Activated naive CD8-positive, alpha-beta T cell treated with anti-CD3 and anti-CD28 coated beads, Interleukin-2, amount 50 U/mL, for 24 hours (primary cell): ENCODE measurements at regions not wholly inside any gene's neighbourhood (a gene's known extent, or its start where the extent isn't known, plus 50 kb on each side); places are given as distances from the start of the nearest gene placed in this dataset.

ENCODE experiments used
- ATAC-seq: fragments of 150-1000 bp; cut with Tn5 transposase; one replicate; pipeline ENCODE4 v1.10.0; 2021
- DNase-seq: peaks from one replicate; pipeline ENCODE4 v3.0.0; 2021
- H3K27ac Mint-ChIP-seq: one replicate; pipeline ENCODE4 v1.8.0; 2021; ENCODE audit warnings: mild to moderate bottlenecking, mixed read lengths
- H3K27me3 Mint-ChIP-seq: one replicate; pipeline ENCODE4 v1.8.0; 2021; ENCODE audit warnings: mixed read lengths
- H3K36me3 Mint-ChIP-seq: one replicate; pipeline ENCODE4 v1.8.0; 2021; ENCODE audit warnings: low read depth, mixed read lengths
- H3K4me1 Mint-ChIP-seq: one replicate; pipeline ENCODE4 v1.8.0; 2021; ENCODE audit warnings: mixed read lengths
- H3K4me3 Mint-ChIP-seq: one replicate; pipeline ENCODE4 v1.8.0; 2021; ENCODE audit warnings: mild to moderate bottlenecking, moderate library complexity, mixed read lengths
- H3K9me3 Mint-ChIP-seq: one replicate; pipeline ENCODE4 v1.8.0; 2021; ENCODE audit warnings: mixed read lengths

DNA sequence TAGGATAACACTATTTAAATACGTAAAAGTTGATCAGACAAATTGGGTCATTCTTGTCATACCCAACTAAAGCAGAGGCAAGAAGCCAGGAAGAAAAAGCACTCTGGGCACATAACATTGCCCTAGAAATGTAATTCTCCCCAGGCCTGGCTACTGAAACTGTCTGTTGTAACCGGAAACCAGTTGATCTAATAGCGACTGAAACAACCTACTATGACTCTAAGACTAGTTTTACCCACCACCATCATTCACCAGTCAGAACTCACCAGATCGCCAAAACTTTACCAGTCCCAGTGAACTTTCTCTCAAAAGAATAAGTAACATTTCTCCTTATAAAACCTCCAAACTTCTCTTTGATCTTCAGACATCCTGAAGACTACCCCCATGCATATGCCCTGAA, 99.3 kb upstream of the WWC1 start:
- Mint-ChIP-seq H3K27ac (no peak overlapping the region), H3K27me3 (peaks cover 2% of the 10 kb centered on the region), H3K36me3 (no peaks in the 10 kb centered on the region), H3K4me3 (no peak overlapping the region), H3K4me1 (no peaks in the 10 kb centered on the region), H3K9me3 (no peaks in the 10 kb centered on the region)
- no peak for DNase-seq
- no peak for ATAC-seq

DNA sequence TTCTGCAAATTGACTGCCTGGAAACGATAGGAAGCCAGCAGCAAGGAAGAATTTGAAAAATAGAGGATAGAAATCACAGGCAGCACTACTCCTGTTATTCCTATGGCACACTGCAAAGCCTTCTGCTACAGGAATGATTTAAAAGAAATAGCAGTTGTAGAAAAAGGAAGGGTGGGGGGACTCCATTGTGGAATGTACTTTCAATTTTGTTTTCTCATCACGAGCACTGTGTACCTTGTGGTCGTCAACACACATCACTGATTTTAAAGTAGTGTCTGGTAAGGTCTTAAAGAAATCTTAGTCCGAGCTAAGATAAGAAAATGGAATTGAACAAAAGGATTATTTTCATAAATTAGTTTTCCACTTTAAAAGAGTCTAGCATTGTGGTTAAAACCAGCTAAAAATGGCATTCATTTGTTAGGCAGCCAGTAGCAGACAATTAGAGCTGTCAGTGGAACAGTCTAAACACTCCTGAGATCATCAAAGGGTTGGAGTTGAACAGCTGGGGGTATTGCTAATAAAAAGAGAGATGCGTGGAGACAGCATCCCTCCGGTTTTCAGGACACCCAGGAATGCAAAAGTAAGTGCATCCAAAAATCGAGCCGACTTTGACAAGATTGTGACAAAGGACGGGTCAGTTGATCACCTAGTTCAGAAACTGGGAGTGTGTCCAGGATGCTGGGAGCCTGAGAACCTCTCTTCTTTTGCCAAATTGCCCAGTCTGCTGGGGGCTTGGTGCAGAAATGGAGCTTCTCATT, 97.8 kb upstream of the WWC1 start:
- Mint-ChIP-seq H3K36me3 (no peaks in the 10 kb centered on the region), H3K9me3 (no peaks in the 10 kb centered on the region), H3K27me3 (peaks cover 2% of the 10 kb centered on the region), H3K27ac (no peak overlapping the region), H3K4me1 (no peaks in the 10 kb centered on the region), H3K4me3 (no peak overlapping the region)
- ATAC-seq, result no peak
- DNase-seq, result no peak

DNA sequence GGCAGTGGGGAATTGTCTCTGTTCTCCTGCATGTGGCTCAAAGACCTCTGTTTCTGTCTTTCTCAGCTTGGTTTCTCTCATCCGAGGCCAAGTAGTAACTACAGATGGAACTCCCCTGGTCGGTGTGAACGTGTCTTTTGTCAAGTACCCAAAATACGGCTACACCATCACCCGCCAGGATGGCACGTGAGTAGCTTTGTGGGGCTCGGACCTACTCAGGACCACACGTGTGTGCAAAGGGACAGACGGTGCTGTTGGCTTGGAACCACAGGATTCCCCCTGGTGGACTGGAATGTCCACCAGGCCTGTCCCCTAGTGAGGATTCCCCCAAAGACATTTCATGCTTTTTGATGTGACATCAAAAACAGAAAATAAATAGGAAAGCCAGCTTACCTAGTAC, 96.3 kb upstream of the WWC1 start:
- H3K36me3 Mint-ChIP-seq, result no peaks in the 10 kb centered on the region
- H3K9me3 Mint-ChIP-seq, result no peaks in the 10 kb centered on the region
- peaks cover 2% of the 10 kb centered on the region for H3K27me3 Mint-ChIP-seq
- H3K4me1 Mint-ChIP-seq, result no peaks in the 10 kb centered on the region
- H3K4me3 Mint-ChIP-seq, result no peak overlapping the region
- ATAC-seq (no peak), DNase-seq (no peak)
- no peak overlapping the region for H3K27ac Mint-ChIP-seq

DNA sequence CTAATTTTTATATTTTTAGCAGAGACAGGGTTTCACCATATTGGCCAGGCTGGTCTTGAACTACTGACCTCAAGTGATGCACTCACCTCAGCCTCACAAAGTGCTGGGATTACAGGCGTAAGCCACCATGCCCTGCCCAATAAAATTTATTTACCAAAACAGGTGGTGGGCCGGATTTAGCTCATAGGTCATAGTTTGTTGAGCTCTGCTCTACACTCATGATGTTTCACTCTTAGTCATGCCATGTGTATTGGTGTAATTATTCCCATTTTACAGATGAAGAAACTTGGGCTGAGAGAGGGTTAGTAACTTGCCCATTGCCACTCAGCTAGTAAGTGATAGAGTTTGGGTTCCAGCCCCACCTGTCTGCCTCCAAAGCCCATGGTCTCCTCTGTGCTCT, 93.1 kb upstream of the WWC1 start:
- H3K4me1 Mint-ChIP-seq, result no peaks in the 10 kb centered on the region
- H3K27me3 Mint-ChIP-seq, result no peaks in the 10 kb centered on the region
- ATAC-seq (no peak), DNase-seq (no peak)
- H3K9me3 Mint-ChIP-seq, result no peaks in the 10 kb centered on the region
- no peak overlapping the region for H3K27ac Mint-ChIP-seq
- H3K36me3 Mint-ChIP-seq, result no peaks in the 10 kb centered on the region
- H3K4me3 Mint-ChIP-seq, result no peak overlapping the region

DNA sequence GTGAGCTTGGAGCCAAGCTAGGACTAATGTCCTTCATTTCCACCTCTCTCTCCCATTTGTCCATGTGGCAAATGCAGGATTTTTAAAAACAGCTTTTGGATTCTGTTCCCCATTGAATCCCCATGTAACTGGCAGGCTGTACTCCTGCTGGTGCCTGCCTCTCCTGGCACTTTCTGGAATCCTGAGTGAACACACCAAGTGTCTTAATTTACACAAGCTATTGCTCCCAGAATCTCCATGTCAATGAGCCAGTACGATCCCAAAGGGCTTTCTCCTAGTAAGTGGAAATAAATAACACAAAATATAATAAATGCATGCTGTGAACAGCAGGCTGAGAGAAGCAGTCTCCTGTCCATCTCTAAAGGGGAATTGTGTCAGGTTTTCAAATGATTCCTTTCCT, 88.4 kb upstream of the WWC1 start:
- Mint-ChIP-seq H3K27ac (no peak overlapping the region), H3K4me1 (no peaks in the 10 kb centered on the region), H3K27me3 (no peaks in the 10 kb centered on the region), H3K4me3 (no peak overlapping the region), H3K36me3 (no peaks in the 10 kb centered on the region), H3K9me3 (no peaks in the 10 kb centered on the region)
- no peak for DNase-seq
- ATAC-seq, result no peak

DNA sequence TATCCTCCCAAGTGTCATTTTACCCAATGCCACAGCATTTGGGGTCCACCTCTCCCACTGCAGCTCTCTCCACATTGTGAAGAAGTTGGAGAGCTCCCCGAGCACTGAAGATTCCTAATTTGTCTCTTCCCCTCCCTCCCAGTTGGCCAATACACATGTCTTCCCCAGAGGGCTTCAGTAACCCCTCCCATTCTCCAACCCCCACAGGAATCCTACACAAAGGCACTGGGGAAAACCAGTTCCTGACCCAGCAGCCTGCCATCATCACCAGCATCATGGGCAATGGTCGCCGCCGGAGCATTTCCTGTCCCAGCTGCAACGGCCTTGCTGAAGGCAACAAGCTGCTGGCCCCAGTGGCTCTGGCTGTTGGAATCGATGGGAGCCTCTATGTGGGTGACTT, 87.3 kb upstream of the WWC1 start:
- no peaks in the 10 kb centered on the region for H3K4me1 Mint-ChIP-seq
- H3K27ac Mint-ChIP-seq, result no peak overlapping the region
- no peaks in the 10 kb centered on the region for H3K36me3 Mint-ChIP-seq
- ATAC-seq (no peak), DNase-seq (no peak)
- no peaks in the 10 kb centered on the region for H3K27me3 Mint-ChIP-seq
- no peaks in the 10 kb centered on the region for H3K9me3 Mint-ChIP-seq
- H3K4me3 Mint-ChIP-seq, result no peak overlapping the region

DNA sequence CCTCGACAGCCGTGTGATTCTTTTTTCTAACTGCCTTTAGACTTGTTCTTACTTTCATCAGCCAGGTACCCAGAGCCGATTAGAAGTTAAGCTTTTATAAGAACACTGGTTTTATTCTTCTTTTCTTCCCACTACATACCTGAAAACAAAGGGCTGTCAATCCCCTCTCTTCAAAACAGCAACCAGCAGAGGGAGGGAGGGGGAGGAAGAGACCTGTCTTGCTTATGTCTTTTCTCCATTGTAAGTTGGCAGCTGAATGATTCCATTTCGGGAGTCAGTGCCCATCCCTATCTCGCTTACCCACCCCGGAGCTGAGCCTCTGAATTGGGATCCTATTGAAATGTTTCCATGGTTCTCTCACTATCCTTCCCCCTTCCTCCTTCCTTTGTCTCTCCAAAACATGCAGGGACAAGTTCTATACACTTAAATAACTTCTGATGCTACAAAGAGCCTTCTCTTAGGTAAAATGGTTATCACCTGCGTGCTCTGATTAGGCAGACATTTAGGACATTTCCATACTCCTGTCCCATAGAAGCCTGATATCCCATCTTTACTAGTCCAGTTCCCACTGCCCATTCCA, 83.9 kb upstream of the WWC1 start:
- Mint-ChIP-seq H3K4me3 (no peak overlapping the region), H3K4me1 (no peaks in the 10 kb centered on the region), H3K27ac (no peak overlapping the region), H3K27me3 (no peaks in the 10 kb centered on the region), H3K36me3 (no peaks in the 10 kb centered on the region), H3K9me3 (no peaks in the 10 kb centered on the region)
- DNase-seq, result no peak
- ATAC-seq, result no peak

DNA sequence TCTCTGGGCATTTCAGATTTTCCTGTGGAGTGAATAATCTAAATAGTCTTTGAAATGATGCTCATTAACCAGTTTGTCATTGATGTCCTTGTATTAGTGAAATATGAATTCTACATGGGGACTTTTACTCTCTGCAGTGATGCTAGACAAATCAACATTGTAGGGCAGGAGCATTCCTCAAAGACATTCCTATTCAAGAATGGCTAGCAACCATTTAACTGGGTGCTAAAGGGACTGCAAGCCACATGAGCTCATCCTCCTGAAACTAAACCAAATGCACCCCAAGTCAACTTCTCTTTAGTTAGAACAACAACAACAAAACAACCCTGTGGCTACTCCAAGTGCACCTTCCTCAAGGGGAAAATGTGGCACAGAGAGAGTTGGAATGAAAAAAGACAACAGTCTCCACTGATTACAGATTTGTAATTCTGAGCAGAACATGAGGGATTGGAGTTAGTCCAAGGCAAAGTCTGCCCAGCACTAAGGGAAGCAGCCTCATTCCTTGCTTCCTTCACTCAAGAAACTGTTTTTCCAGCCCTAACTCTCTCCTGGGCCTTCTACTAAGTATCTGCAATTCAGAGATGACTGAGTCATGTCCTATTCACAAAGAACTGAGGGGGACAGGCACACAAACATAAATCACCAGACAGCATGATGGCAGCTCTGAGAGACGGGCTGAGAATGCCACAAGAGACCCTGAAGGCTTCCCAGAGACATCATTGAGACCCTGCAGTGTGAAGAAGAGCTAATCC, 82.0 kb upstream of the WWC1 start:
- Mint-ChIP-seq H3K4me1 (no peaks in the 10 kb centered on the region), H3K27me3 (no peaks in the 10 kb centered on the region), H3K4me3 (no peak overlapping the region), H3K9me3 (no peaks in the 10 kb centered on the region), H3K36me3 (no peaks in the 10 kb centered on the region), H3K27ac (no peak overlapping the region)
- no peak for DNase-seq
- ATAC-seq, result no peak

DNA sequence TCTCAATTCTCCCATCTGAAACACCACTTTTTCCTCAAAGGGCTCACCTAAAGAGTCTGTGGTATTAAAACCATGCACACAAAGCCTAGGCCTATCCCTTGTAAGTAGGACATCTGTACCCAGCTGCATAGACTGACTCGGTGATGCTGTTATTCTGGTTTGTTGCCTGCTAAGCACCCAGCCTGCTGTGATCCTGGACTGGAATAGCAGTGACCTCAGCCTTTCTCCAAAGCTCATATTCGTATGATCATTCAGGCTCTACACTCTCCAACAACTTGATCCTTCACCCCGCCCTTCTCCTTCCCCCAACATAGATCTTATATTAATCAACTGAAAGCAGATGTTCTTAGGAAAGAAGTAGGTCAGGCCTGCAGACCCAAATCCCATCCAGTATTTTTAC, 81.4 kb upstream of the WWC1 start:
- DNase-seq, result no peak
- H3K36me3 Mint-ChIP-seq, result no peaks in the 10 kb centered on the region
- no peaks in the 10 kb centered on the region for H3K9me3 Mint-ChIP-seq
- no peaks in the 10 kb centered on the region for H3K4me1 Mint-ChIP-seq
- no peak overlapping the region for H3K4me3 Mint-ChIP-seq
- no peak overlapping the region for H3K27ac Mint-ChIP-seq
- no peak for ATAC-seq
- H3K27me3 Mint-ChIP-seq, result no peaks in the 10 kb centered on the region

DNA sequence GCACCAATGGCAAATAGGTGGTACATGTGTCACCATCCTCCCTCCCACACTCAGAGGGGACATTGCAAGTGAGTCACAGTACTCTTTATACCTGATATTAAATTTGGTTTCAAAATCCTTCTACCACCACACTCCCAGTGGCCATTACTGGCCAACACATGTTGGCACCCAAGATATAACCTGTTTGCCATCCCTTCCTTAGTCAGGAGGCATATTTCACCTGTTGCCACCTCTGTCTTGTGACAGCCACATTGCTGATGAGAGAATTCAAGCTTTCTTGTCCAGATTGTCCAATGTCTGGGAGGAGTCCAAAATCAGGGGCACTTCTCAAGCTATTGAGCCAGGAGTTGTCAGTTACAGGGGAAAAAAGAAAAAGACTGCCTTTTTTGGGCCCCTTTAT, 80.2 kb upstream of the WWC1 start:
- Mint-ChIP-seq H3K27ac (no peak overlapping the region), H3K4me1 (no peaks in the 10 kb centered on the region), H3K27me3 (no peaks in the 10 kb centered on the region), H3K36me3 (no peaks in the 10 kb centered on the region), H3K4me3 (no peak overlapping the region), H3K9me3 (no peaks in the 10 kb centered on the region)
- DNase-seq (no peak), ATAC-seq (no peak)

DNA sequence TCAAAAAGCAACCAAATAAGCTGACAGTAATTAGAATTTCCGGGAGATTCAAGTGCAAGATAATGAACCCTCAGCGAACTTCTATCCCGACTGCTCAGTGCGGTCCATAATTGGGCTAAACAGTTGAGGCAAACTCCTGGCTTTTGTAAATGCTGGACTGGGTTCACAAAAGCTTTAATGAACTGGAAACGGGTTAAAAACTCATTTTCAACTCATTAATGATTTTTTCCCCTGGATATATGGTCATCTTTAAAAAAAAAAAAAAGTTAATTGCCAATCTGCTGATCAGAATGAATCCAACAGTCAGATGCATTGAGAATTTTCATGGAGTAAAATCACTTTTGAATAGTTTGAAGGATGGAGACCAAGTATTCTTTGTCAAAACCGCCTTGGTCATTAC, 79.5 kb upstream of the WWC1 start:
- no peak for ATAC-seq
- H3K27me3 Mint-ChIP-seq, result no peaks in the 10 kb centered on the region

DNA sequence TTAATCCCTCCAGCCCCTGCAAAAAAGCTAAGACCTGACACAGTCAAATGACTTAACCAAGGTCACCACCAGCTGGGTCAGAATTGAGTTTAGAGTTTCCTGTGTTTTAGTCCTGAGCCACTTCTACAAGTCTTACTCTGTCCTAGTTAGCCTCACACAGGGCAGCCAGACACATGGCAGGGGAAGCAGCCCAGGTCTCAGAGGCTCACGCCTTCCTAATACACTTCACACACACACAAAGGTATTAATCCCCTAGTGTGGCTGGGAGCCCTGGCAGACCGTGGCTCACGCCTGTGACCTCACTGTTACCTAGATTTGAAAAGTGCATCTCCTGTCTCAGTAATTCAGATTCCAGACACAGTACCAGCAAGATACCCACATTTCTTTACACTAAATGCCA, 77.4 kb upstream of the WWC1 start:
- Mint-ChIP-seq H3K36me3 (no peaks in the 10 kb centered on the region), H3K27me3 (peaks cover 7% of the 10 kb centered on the region), H3K9me3 (no peaks in the 10 kb centered on the region), H3K27ac (no peak overlapping the region), H3K4me1 (no peaks in the 10 kb centered on the region), H3K4me3 (no peak overlapping the region)
- DNase-seq (no peak), ATAC-seq (no peak)

More for the DNA sequence above, 79.5 kb upstream of the WWC1 start:
- Mint-ChIP-seq H3K4me3 (no peak overlapping the region), H3K4me1 (no peaks in the 10 kb centered on the region), H3K9me3 (no peaks in the 10 kb centered on the region), H3K36me3 (no peaks in the 10 kb centered on the region), H3K27ac (no peak overlapping the region)
- no peak for DNase-seq

DNA sequence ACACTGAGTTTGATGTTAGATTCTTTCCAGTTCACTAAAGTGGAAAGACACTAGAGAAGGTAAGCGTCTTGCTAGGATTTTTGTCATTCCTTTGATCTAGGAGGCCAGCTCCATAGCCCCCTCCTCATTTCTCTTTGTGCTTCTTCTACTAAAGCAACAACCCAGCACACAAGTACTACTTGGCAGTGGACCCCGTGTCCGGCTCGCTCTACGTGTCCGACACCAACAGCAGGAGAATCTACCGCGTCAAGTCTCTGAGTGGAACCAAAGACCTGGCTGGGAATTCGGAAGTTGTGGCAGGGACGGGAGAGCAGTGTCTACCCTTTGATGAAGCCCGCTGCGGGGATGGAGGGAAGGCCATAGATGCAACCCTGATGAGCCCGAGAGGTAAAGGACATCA, 76.6 kb upstream of the WWC1 start:
- ATAC-seq, result no peak
- no peaks in the 10 kb centered on the region for H3K9me3 Mint-ChIP-seq
- H3K4me3 Mint-ChIP-seq, result no peak overlapping the region
- H3K36me3 Mint-ChIP-seq, result no peaks in the 10 kb centered on the region
- H3K4me1 Mint-ChIP-seq, result no peaks in the 10 kb centered on the region
- peaks cover 7% of the 10 kb centered on the region for H3K27me3 Mint-ChIP-seq
- H3K27ac Mint-ChIP-seq, result no peak overlapping the region
- DNase-seq, result no peak

DNA sequence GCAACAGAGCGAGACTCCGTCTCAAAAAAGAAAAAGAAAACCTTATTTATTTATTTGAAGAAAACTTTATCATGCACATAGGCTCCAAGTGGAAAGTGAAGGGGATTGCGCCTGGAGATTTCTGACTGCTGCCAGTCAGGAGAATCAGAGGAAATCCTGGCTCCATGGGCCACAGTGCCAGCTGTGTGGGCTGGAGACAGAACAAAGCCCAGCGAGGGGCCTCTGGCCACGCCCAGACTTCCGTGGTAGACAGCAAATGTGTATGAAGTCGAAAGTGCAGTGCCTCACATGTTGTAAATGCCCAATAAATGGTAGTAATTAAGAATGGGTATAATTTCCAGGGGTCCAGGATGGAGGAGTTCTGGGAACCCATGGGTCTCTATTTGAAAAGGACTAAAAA, 75.8 kb upstream of the WWC1 start:
- Mint-ChIP-seq H3K4me1 (no peaks in the 10 kb centered on the region), H3K27ac (no peak overlapping the region), H3K4me3 (no peak overlapping the region), H3K36me3 (no peaks in the 10 kb centered on the region), H3K27me3 (peaks cover 7% of the 10 kb centered on the region), H3K9me3 (no peaks in the 10 kb centered on the region)
- no peak for DNase-seq
- ATAC-seq, result no peak

DNA sequence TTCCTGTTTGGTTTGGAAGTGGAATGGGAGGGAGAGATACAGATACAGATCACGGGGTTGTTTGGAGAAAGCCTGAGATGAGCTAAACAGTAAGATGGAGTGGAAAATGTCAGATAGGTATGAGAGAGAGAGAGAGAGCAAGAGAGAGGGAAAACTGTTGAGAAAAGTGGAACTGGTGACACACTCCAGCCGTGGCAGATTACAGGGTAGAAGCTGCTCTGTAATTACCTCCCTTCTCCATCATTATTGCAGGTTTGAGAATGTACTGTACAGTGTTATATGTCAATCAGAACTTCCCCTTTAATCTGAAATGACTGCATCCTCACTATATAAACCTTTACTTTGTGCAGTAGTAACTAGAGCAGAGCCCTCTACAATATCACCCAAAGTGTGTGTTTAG, 74.5 kb upstream of the WWC1 start:
- H3K27ac Mint-ChIP-seq, result no peak overlapping the region
- ATAC-seq (no peak), DNase-seq (no peak)
- H3K4me1 Mint-ChIP-seq, result no peaks in the 10 kb centered on the region
- no peak overlapping the region for H3K4me3 Mint-ChIP-seq
- peaks cover 13% of the 10 kb centered on the region for H3K27me3 Mint-ChIP-seq
- H3K9me3 Mint-ChIP-seq, result no peaks in the 10 kb centered on the region
- H3K36me3 Mint-ChIP-seq, result no peaks in the 10 kb centered on the region
